H9 (cell line): ENCODE measurements at regions not wholly inside any gene's neighbourhood (a gene's known extent, or its start where the extent isn't known, plus 50 kb on each side); places are given as distances from the start of the nearest gene placed in this dataset.

ENCODE experiments used
- DNase-seq: peaks from one replicate; pipeline ENCODE4 v3.0.0-alpha.2; 2017
- H2AFZ ChIP-seq: one replicate; pipeline ENCODE4 v1.6.1; 2013; ENCODE audit warnings: mild to moderate bottlenecking, low read length, control low read depth, moderate library complexity
- H2AK5ac ChIP-seq: 2 replicates; pipeline ENCODE4 v1.6.1; 2013; ENCODE audit warnings: low read length, control low read depth, mixed read lengths; ENCODE audit not compliant: insufficient read length
- H2BK120ac ChIP-seq: one replicate; pipeline ENCODE4 v1.6.1; 2013; ENCODE audit warnings: low read depth, mild to moderate bottlenecking, low read length, control low read depth, inconsistent platforms; ENCODE audit not compliant: poor library complexity, severe bottlenecking
- H2BK12ac ChIP-seq: 2 replicates; pipeline ENCODE4 v1.6.1; 2013; ENCODE audit warnings: low read length, control low read depth, mixed read lengths, low read depth; ENCODE audit not compliant: insufficient read length
- H2BK15ac ChIP-seq: 2 replicates; pipeline ENCODE4 v1.6.1; 2013; ENCODE audit warnings: low read depth, low read length, control low read depth
- H2BK20ac ChIP-seq: one replicate; pipeline ENCODE4 v1.6.1; 2013; ENCODE audit warnings: low read depth, mild to moderate bottlenecking, low read length, control low read depth, inconsistent platforms; ENCODE audit not compliant: poor library complexity, severe bottlenecking
- H2BK5ac ChIP-seq: 2 replicates; pipeline ENCODE4 v1.6.1; 2013; ENCODE audit warnings: low read length, control low read depth, mixed read lengths; ENCODE audit not compliant: insufficient read length
- H3K14ac ChIP-seq: 2 replicates; pipeline ENCODE4 v1.6.1; 2013; ENCODE audit warnings: low read length, control low read depth; ENCODE audit not compliant: insufficient read depth
- H3K18ac ChIP-seq: 2 replicates; pipeline ENCODE4 v1.6.1; 2013; ENCODE audit warnings: low read depth, mild to moderate bottlenecking, mixed read lengths, low read length, control low read depth; ENCODE audit not compliant: insufficient read length
- H3K23ac ChIP-seq: 2 replicates; pipeline ENCODE4 v1.6.1; 2013; ENCODE audit warnings: low read length, control low read depth, mixed read lengths, low read depth; ENCODE audit not compliant: insufficient read length
- H3K23me2 ChIP-seq: 2 replicates; pipeline ENCODE4 v1.6.1; 2013; ENCODE audit warnings: low read depth, mild to moderate bottlenecking, mixed read lengths, low read length, control low read depth; ENCODE audit not compliant: insufficient read length, poor library complexity, severe bottlenecking
- H3K27ac ChIP-seq: 2 replicates; pipeline ENCODE4 v1.5.1; 2013; ENCODE audit warnings: low read length, control low read depth, mixed read lengths, low read depth; ENCODE audit not compliant: insufficient read length
- H3K27me3 ChIP-seq: 2 replicates; pipeline ENCODE4 v1.6.1; 2013; ENCODE audit warnings: low read length, control low read depth, inconsistent platforms; ENCODE audit not compliant: insufficient read depth
- H3K4ac ChIP-seq: 2 replicates; pipeline ENCODE4 v1.6.1; 2013; ENCODE audit warnings: low read depth, mild to moderate bottlenecking, control low read depth, inconsistent platforms, low read length, moderate library complexity
- H3K4me1 ChIP-seq: 2 replicates; pipeline ENCODE4 v1.6.1; 2013; ENCODE audit warnings: low read length, control low read depth, inconsistent platforms; ENCODE audit not compliant: insufficient read depth
- H3K4me2 ChIP-seq: 2 replicates; pipeline ENCODE4 v1.6.1; 2013; ENCODE audit warnings: low read length, control low read depth, mixed read lengths; ENCODE audit not compliant: insufficient read length, insufficient read depth
- H3K56ac ChIP-seq: 2 replicates; pipeline ENCODE4 v1.6.1; 2013; ENCODE audit warnings: low read depth, mild to moderate bottlenecking, mixed read lengths, low read length, control low read depth; ENCODE audit not compliant: insufficient read length
- H3K79me1 ChIP-seq: 2 replicates; pipeline ENCODE4 v1.6.1; 2013; ENCODE audit warnings: low read depth, mild to moderate bottlenecking, moderate library complexity, low read length, control low read depth, inconsistent platforms; ENCODE audit not compliant: insufficient read depth, poor library complexity, severe bottlenecking
- H3K79me2 ChIP-seq: 2 replicates; pipeline ENCODE4 v1.6.1; 2013; ENCODE audit warnings: low read length, control low read depth, inconsistent platforms; ENCODE audit not compliant: insufficient read depth
- H3K9ac ChIP-seq: 2 replicates; pipeline ENCODE4 v1.6.1; 2013; ENCODE audit warnings: low read length, control low read depth, mixed read lengths; ENCODE audit not compliant: insufficient read length; ENCODE audit errors: extremely low read depth
- H3K9me3 ChIP-seq: one replicate; pipeline ENCODE4 v1.6.1; 2013; ENCODE audit warnings: low read depth, low read length, inconsistent platforms; ENCODE audit not compliant: control insufficient read depth
- H3T11ph ChIP-seq: one replicate; pipeline ENCODE4 v1.6.1; 2013; ENCODE audit warnings: mild to moderate bottlenecking, low read length, control low read depth, inconsistent platforms
- H4K20me1 ChIP-seq: one replicate; pipeline ENCODE4 v1.6.1; 2013; ENCODE audit not compliant: control insufficient read depth, insufficient read length, insufficient read depth
- H4K5ac ChIP-seq: 2 replicates; pipeline ENCODE4 v1.6.1; 2013; ENCODE audit warnings: low read depth, mild to moderate bottlenecking, mixed read lengths, low read length, control low read depth; ENCODE audit not compliant: insufficient read length
- H4K8ac ChIP-seq: replicated peaks from 2 replicates; pipeline ENCODE4 v1.6.1; 2013; ENCODE audit warnings: low read length, control low read depth, mixed read lengths, low read depth; ENCODE audit not compliant: insufficient read length
- H4K91ac ChIP-seq: 2 replicates; pipeline ENCODE4 v1.6.1; 2013; ENCODE audit warnings: low read depth, mild to moderate bottlenecking, moderate library complexity, mixed read lengths, low read length, control low read depth; ENCODE audit not compliant: insufficient read length
- H3K27ac Mint-ChIP-seq, 3 experiments: 2 replicates in 2 of 3; 3 replicates in 1 of 3; pipeline ENCODE4 v1.8.0; 2020 to 2021; ENCODE audit warnings: mixed read lengths in 3 of 3, mild to moderate bottlenecking in 1 of 3, moderate library complexity in 1 of 3
- H3K27me3 Mint-ChIP-seq: 2 replicates; pipeline ENCODE4 v1.8.0; 2021; ENCODE audit warnings: low read depth, mild to moderate bottlenecking, moderate library complexity, mixed read lengths
- H3K36me3 Mint-ChIP-seq, 3 experiments: 2 replicates in 2 of 3; 3 replicates in 1 of 3; pipeline ENCODE4 v1.8.0; 2020 to 2021; ENCODE audit warnings: low read depth in 3 of 3, mixed read lengths in 3 of 3; ENCODE audit not compliant: insufficient read depth in 1 of 3
- H3K4me1 Mint-ChIP-seq, 2 experiments: 2 replicates each; pipeline ENCODE4 v1.8.0; 2020; ENCODE audit warnings: mixed read lengths in 2 of 2
- H3K4me3 Mint-ChIP-seq, 2 experiments: 2 replicates in 1 of 2; 3 replicates in 1 of 2; pipeline ENCODE4 v1.8.0; 2020 to 2021; ENCODE audit warnings: mild to moderate bottlenecking in 2 of 2, mixed read lengths in 2 of 2, moderate library complexity in 1 of 2
- H3K9me3 Mint-ChIP-seq, 2 experiments: 2 replicates in 1 of 2; 3 replicates in 1 of 2; pipeline ENCODE4 v1.8.0; 2020; ENCODE audit warnings: mild to moderate bottlenecking in 2 of 2, mixed read lengths in 2 of 2, moderate library complexity in 1 of 2
- WGBS: extraction: QIAGEN DNeasy Blood & Tissue Kit; methylation state at CpG from one replicate; pipeline ENCODE4 v1.1.7; 2013; ENCODE audit warnings: missing lambda C conversion rate, low lambda C conversion rate, mixed read lengths; ENCODE audit not compliant: insufficient read length; ENCODE audit errors: extremely low coverage; 5-methylcytosine and 5-hydroxymethylcytosine counted together
- TF ChIP-seq, protein P1 (sequence below): fragments of 200-600 bp; sonication (generic); conservative IDR thresholded peaks from 3 replicates; pipeline ENCODE4 v1.8.0; 2021; ENCODE audit warnings: antibody characterized with exemption, mild to moderate bottlenecking

DNA sequence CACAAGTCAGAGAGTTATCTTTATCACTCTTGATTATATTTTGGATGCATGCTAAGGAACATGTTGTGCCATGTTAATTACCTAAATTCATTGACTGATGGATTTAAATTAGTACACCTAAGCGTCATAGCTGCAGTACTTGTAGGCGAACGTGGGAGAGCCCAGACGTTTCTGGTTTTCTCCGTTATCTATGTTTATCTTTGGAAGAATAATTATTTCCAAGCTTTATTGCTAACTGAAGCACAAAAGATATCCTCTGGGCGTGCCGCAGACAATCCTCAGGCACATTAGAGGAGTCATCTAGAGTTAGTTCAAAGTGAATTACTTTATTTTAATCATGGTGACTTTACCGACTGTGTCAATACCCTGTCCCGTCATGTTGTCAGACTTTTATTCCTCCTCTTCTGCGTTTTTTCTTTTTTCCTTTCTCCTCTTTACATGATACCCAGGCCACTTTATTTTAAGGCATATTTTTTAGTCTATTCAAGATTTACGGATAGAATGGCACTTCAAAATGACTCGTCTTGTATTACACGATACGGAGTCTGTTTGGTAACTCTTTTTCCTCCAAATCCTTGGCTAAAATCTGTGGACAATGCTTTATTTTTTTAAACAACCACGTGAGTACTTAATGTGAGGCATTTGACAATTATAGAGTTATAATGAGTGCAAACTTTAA lies 632.0 kb upstream of the TENM3 start:
- no peak for DNase-seq
- H3K4me2 ChIP-seq = no peak overlapping the region
- no peak overlapping the region for H3K18ac ChIP-seq
- no peaks in the 10 kb centered on the region for H3K79me1 ChIP-seq
- TF ChIP-seq, protein P1, sequence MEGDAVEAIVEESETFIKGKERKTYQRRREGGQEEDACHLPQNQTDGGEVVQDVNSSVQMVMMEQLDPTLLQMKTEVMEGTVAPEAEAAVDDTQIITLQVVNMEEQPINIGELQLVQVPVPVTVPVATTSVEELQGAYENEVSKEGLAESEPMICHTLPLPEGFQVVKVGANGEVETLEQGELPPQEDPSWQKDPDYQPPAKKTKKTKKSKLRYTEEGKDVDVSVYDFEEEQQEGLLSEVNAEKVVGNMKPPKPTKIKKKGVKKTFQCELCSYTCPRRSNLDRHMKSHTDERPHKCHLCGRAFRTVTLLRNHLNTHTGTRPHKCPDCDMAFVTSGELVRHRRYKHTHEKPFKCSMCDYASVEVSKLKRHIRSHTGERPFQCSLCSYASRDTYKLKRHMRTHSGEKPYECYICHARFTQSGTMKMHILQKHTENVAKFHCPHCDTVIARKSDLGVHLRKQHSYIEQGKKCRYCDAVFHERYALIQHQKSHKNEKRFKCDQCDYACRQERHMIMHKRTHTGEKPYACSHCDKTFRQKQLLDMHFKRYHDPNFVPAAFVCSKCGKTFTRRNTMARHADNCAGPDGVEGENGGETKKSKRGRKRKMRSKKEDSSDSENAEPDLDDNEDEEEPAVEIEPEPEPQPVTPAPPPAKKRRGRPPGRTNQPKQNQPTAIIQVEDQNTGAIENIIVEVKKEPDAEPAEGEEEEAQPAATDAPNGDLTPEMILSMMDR = no peak
- H2BK15ac ChIP-seq = no peak overlapping the region
- H3K56ac ChIP-seq = no peak overlapping the region
- H3K36me3 Mint-ChIP-seq = no peaks in the 10 kb centered on the region
- no peak overlapping the region for H3T11ph ChIP-seq
- no peak overlapping the region for H3K9ac ChIP-seq
- no peak overlapping the region for H2BK5ac ChIP-seq
- H4K91ac ChIP-seq = no peak overlapping the region
- H2BK120ac ChIP-seq = no peak overlapping the region
- no peak overlapping the region for H4K8ac ChIP-seq
- H3K27ac Mint-ChIP-seq = no peak overlapping the region
- no peaks in the 10 kb centered on the region for H3K79me2 ChIP-seq
- H2AK5ac ChIP-seq = no peak overlapping the region
- H2BK12ac ChIP-seq = no peak overlapping the region
- no peaks in the 10 kb centered on the region for H3K27me3 Mint-ChIP-seq
- H3K4ac ChIP-seq = no peak overlapping the region
- no peaks in the 10 kb centered on the region for H3K23me2 ChIP-seq
- whole genome bisulfite sequencing = no CpG with 5 or more reads among the region's 15 CpGs
- H3K14ac ChIP-seq = no peak overlapping the region
- peaks cover 5 to 12% of the 10 kb centered on the region in 2 experiments; a peak in 3 of 4 replicates for H3K4me1 Mint-ChIP-seq
- no peaks in the 10 kb centered on the region for H3K9me3 ChIP-seq
- H4K5ac ChIP-seq = no peak overlapping the region
- no peaks in the 10 kb centered on the region for H4K20me1 ChIP-seq
- no peaks in the 10 kb centered on the region for H3K9me3 Mint-ChIP-seq
- peaks cover 4% of the 10 kb centered on the region; the same call in 1 of the 2 replicates for H3K4me1 ChIP-seq
- no peak overlapping the region for H2BK20ac ChIP-seq
- H3K27me3 ChIP-seq = no peaks in the 10 kb centered on the region
- no peak overlapping the region for H3K27ac ChIP-seq
- H2AFZ ChIP-seq = no peak overlapping the region
- no peak overlapping the region for H3K4me3 Mint-ChIP-seq
- H3K23ac ChIP-seq = no peak overlapping the region
